ENCODE measurements at regions not wholly inside any gene's neighbourhood (a gene's known extent, or its start where the extent isn't known, plus 50 kb on each side); places are given as distances from the start of the nearest gene placed in this dataset.
A peak's percentile ranks its signal among the peaks of the same experiment; 100 is the strongest.

GRCh38 chr19:30783212-30783611 lies 411.0 kb downstream of the ZNF536 start:
- no peak for DNase-seq (ENCODE audit: low spot score in 2 of 2)
- H3K36me3 ChIP-seq, result no peaks in the 10 kb centered on the region
- H3K4me1 ChIP-seq, result no peaks in the 10 kb centered on the region
- no peak overlapping the region for H3K27ac ChIP-seq
- H3K9me3 ChIP-seq, result no peaks in the 10 kb centered on the region
- 86 to 94% methylated on average over 3 of the region's 3 CpGs for WGBS, 2 donors
- no peak for TF ChIP-seq EP300 (IDR thresholded peaks at IDR 0.05)
- no peak for TF ChIP-seq CTCF (IDR thresholded peaks at IDR 0.05)
- TF ChIP-seq POLR2A (IDR thresholded peaks at IDR 0.05), result no peak
- no peak overlapping the region for H3K4me3 ChIP-seq
- H3K27me3 ChIP-seq, result no peaks in the 10 kb centered on the region

- no peaks in the 10 kb centered on the region for H3K36me3 ChIP-seq
- DNase-seq (ENCODE audit: low spot score in 2 of 2), result peak in 1 of 2 donors; percentile 57
- WGBS, 2 donors, result 61 to 64% methylated on average over 10 of the region's 10 CpGs
- H3K4me1 ChIP-seq, result no peaks in the 10 kb centered on the region
- no peak overlapping the region for H3K4me3 ChIP-seq
- H3K27me3 ChIP-seq, result no peaks in the 10 kb centered on the region
- H3K27ac ChIP-seq, result no peak overlapping the region
- H3K9me3 ChIP-seq, result no peaks in the 10 kb centered on the region
- no peak for TF ChIP-seq CTCF (IDR thresholded peaks at IDR 0.05)
- no peak for TF ChIP-seq EP300 (IDR thresholded peaks at IDR 0.05)
- no peak for TF ChIP-seq POLR2A (IDR thresholded peaks at IDR 0.05)
Observed at GRCh38 chr19:30781519-30781918, 409.3 kb downstream of the ZNF536 start.

GRCh38 chr19:30781047-30781446 lies 408.9 kb downstream of the ZNF536 start:
- Histone ChIP-seq H3K4me1 (no peaks in the 10 kb centered on the region), H3K27me3 (no peaks in the 10 kb centered on the region), H3K36me3 (no peaks in the 10 kb centered on the region), H3K4me3 (no peak overlapping the region), H3K9me3 (no peaks in the 10 kb centered on the region), H3K27ac (no peak overlapping the region)
- DNase-seq (ENCODE audit: low spot score in 2 of 2), result no peak
- 87 to 96% methylated on average over 2 of the region's 2 CpGs for WGBS, 2 donors
- no peak for TF ChIP-seq POLR2A (IDR thresholded peaks at IDR 0.05)
- TF ChIP-seq EP300 (IDR thresholded peaks at IDR 0.05), result no peak
- no peak for TF ChIP-seq CTCF (IDR thresholded peaks at IDR 0.05)

GRCh38 chr19:30780456-30780855 lies 408.3 kb downstream of the ZNF536 start:
- Histone ChIP-seq H3K9me3 (no peaks in the 10 kb centered on the region), H3K36me3 (no peaks in the 10 kb centered on the region), H3K27me3 (no peaks in the 10 kb centered on the region), H3K4me1 (no peaks in the 10 kb centered on the region), H3K4me3 (no peak overlapping the region), H3K27ac (no peak overlapping the region)
- 71 to 87% methylated on average over 2 of the region's 2 CpGs for WGBS, 2 donors
- TF ChIP-seq EP300 (IDR thresholded peaks at IDR 0.05), result no peak
- no peak for TF ChIP-seq POLR2A (IDR thresholded peaks at IDR 0.05)
- no peak for TF ChIP-seq CTCF (IDR thresholded peaks at IDR 0.05)
- no peak for DNase-seq (ENCODE audit: low spot score in 2 of 2)

GRCh38 chr19:30780032-30780431 lies 407.8 kb downstream of the ZNF536 start:
- H3K4me3 ChIP-seq, result no peak overlapping the region
- no peak for TF ChIP-seq CTCF (IDR thresholded peaks at IDR 0.05)
- no peak for TF ChIP-seq EP300 (IDR thresholded peaks at IDR 0.05)
- no peak for TF ChIP-seq POLR2A (IDR thresholded peaks at IDR 0.05)
- 39 to 55% methylated on average over 6 of the region's 6 CpGs for WGBS, 2 donors
- no peaks in the 10 kb centered on the region for H3K27me3 ChIP-seq
- no peak overlapping the region for H3K27ac ChIP-seq
- H3K4me1 ChIP-seq, result no peaks in the 10 kb centered on the region
- no peaks in the 10 kb centered on the region for H3K9me3 ChIP-seq
- H3K36me3 ChIP-seq, result no peaks in the 10 kb centered on the region
- DNase-seq (ENCODE audit: low spot score in 2 of 2), result no peak

Measured in tibial nerve (tissue), 4 donors.